NOMO-1 treated with dmso at 0.1 percent for 144 hours (cell line): ENCODE measurements at regions not wholly inside any gene's neighbourhood (a gene's known extent, or its start where the extent isn't known, plus 50 kb on each side); places are given as distances from the start of the nearest gene placed in this dataset.

Experiments used
- DNase-seq: peaks from one replicate; lab custom pipeline; 2025; ENCODE audit not compliant: unreplicated experiment; lab: John Stamatoyannopoulos, UW

GRCh38 chr17:33512113-33512512 lies 219.0 kb upstream of the ASIC2 start:
- DNase-seq = no peak

- DNase-seq = no peak
These were observed 220.7 kb upstream of the ASIC2 start for GRCh38 chr17:33513769-33514168.

GRCh38 chr17:33514369-33514768 lies 221.3 kb upstream of the ASIC2 start:
- DNase-seq = no peak

- no peak for DNase-seq
These were observed 222.9 kb upstream of the ASIC2 start for GRCh38 chr17:33515974-33516373.

- DNase-seq = no peak
These were observed 223.6 kb upstream of the ASIC2 start for GRCh38 chr17:33516645-33517044.

- peak; percentile 47 for DNase-seq
These were observed 224.7 kb upstream of the ASIC2 start for GRCh38 chr17:33517746-33518145.

- no peak for DNase-seq
These were observed 226.6 kb upstream of the ASIC2 start for GRCh38 chr17:33519692-33520091.

GRCh38 chr17:33520426-33521330 lies 227.6 kb upstream of the ASIC2 start:
- peak; percentile 4 for DNase-seq

GRCh38 chr17:33521784-33522183 lies 228.7 kb upstream of the ASIC2 start:
- DNase-seq = no peak

- DNase-seq = no peak
These were observed 229.5 kb upstream of the ASIC2 start for GRCh38 chr17:33522623-33523022.

GRCh38 chr17:33523577-33523981 lies 230.5 kb upstream of the ASIC2 start:
- DNase-seq = peak; percentile 17

- DNase-seq = no peak
These were observed 232.1 kb upstream of the ASIC2 start for GRCh38 chr17:33525186-33525585.

- DNase-seq = no peak
These were observed 233.6 kb upstream of the ASIC2 start for GRCh38 chr17:33526717-33527116.

- DNase-seq = no peak
These were observed 234.2 kb upstream of the ASIC2 start for GRCh38 chr17:33527290-33527689.

GRCh38 chr17:33528846-33529245 lies 235.8 kb upstream of the ASIC2 start:
- DNase-seq = no peak

GRCh38 chr17:33529816-33530215 lies 236.7 kb upstream of the ASIC2 start:
- DNase-seq = no peak

GRCh38 chr17:33531311-33531710 lies 238.2 kb upstream of the ASIC2 start:
- no peak for DNase-seq

- DNase-seq = no peak
These were observed 241.0 kb upstream of the ASIC2 start for GRCh38 chr17:33534087-33534486.

GRCh38 chr17:33545124-33545523 lies 252.0 kb upstream of the ASIC2 start:
- DNase-seq = no peak

GRCh38 chr17:33550261-33550660 lies 257.2 kb upstream of the ASIC2 start:
- no peak for DNase-seq

GRCh38 chr17:33551075-33551474 lies 258.0 kb upstream of the ASIC2 start:
- DNase-seq = no peak

GRCh38 chr17:33551911-33552310 lies 258.8 kb upstream of the ASIC2 start:
- no peak for DNase-seq

- DNase-seq = no peak
These were observed 267.1 kb upstream of the ASIC2 start for GRCh38 chr17:33560165-33560564.
